SK-N-MC (cell line): ENCODE measurements at regions not wholly inside any gene's neighbourhood (a gene's known extent, or its start where the extent isn't known, plus 50 kb on each side); places are given as distances from the start of the nearest gene placed in this dataset.

Source experiments
- EZH2 ChIP-seq: fragments of 200-600 bp; sonication (generic); IDR thresholded peaks from one replicate; pipeline ENCODE4 v1.6.1; 2017; ENCODE audit warnings: antibody characterized with exemption
- POLR2AphosphoS5 ChIP-seq: IDR thresholded peaks from 2 replicates; pipeline ENCODE4 v1.6.1; 2012; ENCODE audit warnings: mild to moderate bottlenecking, low read depth, low read length, borderline replicate concordance

DNA sequence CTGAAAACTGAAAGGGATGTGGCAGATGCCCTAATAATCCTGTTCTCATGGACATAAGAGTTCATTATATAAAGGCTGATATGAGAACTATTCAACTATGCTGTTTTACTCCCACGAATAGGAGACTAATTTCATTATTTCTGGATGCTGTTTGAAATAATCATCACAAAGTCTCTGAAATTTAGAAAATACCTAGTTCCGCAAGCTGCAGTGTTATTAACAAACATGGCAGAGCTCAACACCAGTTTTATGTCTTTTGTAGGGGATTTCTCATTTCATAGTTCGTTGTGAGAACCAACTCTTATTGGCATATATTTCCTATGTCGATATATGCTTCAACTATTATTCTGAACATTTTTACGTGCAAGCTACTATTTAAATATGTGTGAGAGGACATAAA lies 200.3 kb upstream of the SLC8A1 start:
- TF ChIP-seq EZH2 (no peak), POLR2AphosphoS5 (no peak)
